Central memory CD8-positive, alpha-beta T cell (primary cell): ENCODE measurements at regions not wholly inside any gene's neighbourhood (a gene's known extent, or its start where the extent isn't known, plus 50 kb on each side); places are given as distances from the start of the nearest gene placed in this dataset.
"Not testable (repeated sequence)": the region's sequence is repeated elsewhere in the genome, so short reads cannot be mapped to it uniquely, and the experiment has no call there.

Experiments used
- ATAC-seq: fragments of 150-1000 bp; cut with Tn5 transposase; replicated peaks from 2 replicates; pipeline ENCODE4 v1.10.0; 2022; ENCODE audit warnings: mild to moderate bottlenecking, moderate FRiP score, moderate number of reproducible peaks; ENCODE audit not compliant: poor library complexity, severe bottlenecking; ENCODE audit errors: extremely low read depth
- DNase-seq, 2 donors: peaks; one replicate each; pipeline ENCODE4 v3.0.0; 2021; ENCODE audit warnings: low spot score in 2 of 2
- H3K27ac Mint-ChIP-seq: one replicate; pipeline ENCODE4 v1.8.0; 2022; ENCODE audit warnings: low read depth, mild to moderate bottlenecking, moderate library complexity, mixed read lengths
- H3K27me3 Mint-ChIP-seq: one replicate; pipeline ENCODE4 v1.8.0; 2022; ENCODE audit warnings: mixed read lengths
- H3K36me3 Mint-ChIP-seq: one replicate; pipeline ENCODE4 v1.8.0; 2022; ENCODE audit warnings: mild to moderate bottlenecking, moderate library complexity, mixed read lengths; ENCODE audit not compliant: insufficient read depth
- H3K4me1 Mint-ChIP-seq: one replicate; pipeline ENCODE4 v1.8.0; 2022; ENCODE audit warnings: mixed read lengths
- H3K4me3 Mint-ChIP-seq: one replicate; pipeline ENCODE4 v1.8.0; 2022; ENCODE audit warnings: mild to moderate bottlenecking, moderate library complexity, mixed read lengths
- H3K9me3 Mint-ChIP-seq: one replicate; pipeline ENCODE4 v1.8.0; 2022; ENCODE audit warnings: mixed read lengths

DNA sequence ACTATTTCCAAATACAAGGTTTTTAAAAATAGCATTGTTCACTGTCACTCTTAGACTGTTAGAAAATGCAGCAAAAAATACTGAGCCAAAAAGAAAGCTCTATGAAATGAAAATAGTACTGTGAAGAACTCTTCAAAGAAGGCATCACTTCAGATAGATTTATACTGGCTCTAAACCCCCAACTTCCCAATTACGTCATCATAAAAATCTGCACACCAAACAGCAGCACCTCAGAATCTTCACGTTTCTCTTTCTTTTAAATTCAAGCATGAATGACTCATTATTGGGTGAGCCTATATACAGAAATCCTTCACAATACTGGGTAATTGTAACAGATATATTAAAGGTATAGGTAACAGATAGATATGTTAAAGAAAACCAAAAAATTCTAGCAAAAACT is 208.4 kb upstream of the HTR1E start:
- H3K4me3 Mint-ChIP-seq = no peak overlapping the region
- peaks cover 11% of the 10 kb centered on the region for H3K9me3 Mint-ChIP-seq
- ATAC-seq = no peak
- no peak for DNase-seq
- H3K27ac Mint-ChIP-seq = no peak overlapping the region
- no peaks in the 10 kb centered on the region for H3K27me3 Mint-ChIP-seq
- no peaks in the 10 kb centered on the region for H3K4me1 Mint-ChIP-seq
- H3K36me3 Mint-ChIP-seq = no peaks in the 10 kb centered on the region

GRCh38 chr6:86724695-86725094 is 212.6 kb upstream of the HTR1E start:
- ATAC-seq = no peak
- H3K4me1 Mint-ChIP-seq = no peaks in the 10 kb centered on the region
- H3K36me3 Mint-ChIP-seq = no peaks in the 10 kb centered on the region
- H3K27me3 Mint-ChIP-seq = no peaks in the 10 kb centered on the region
- H3K27ac Mint-ChIP-seq = no peak overlapping the region
- H3K9me3 Mint-ChIP-seq = peaks cover 8% of the 10 kb centered on the region
- H3K4me3 Mint-ChIP-seq = no peak overlapping the region
- no peak for DNase-seq

- Mint-ChIP-seq H3K9me3 (peaks cover 14% of the 10 kb centered on the region), H3K27ac (no peak overlapping the region), H3K4me3 (no peak overlapping the region), H3K4me1 (no peaks in the 10 kb centered on the region), H3K27me3 (no peaks in the 10 kb centered on the region), H3K36me3 (no peaks in the 10 kb centered on the region)
- no peak for DNase-seq
- no peak for ATAC-seq
These were observed 213.6 kb upstream of the HTR1E start for GRCh38 chr6:86723729-86724128.

DNA sequence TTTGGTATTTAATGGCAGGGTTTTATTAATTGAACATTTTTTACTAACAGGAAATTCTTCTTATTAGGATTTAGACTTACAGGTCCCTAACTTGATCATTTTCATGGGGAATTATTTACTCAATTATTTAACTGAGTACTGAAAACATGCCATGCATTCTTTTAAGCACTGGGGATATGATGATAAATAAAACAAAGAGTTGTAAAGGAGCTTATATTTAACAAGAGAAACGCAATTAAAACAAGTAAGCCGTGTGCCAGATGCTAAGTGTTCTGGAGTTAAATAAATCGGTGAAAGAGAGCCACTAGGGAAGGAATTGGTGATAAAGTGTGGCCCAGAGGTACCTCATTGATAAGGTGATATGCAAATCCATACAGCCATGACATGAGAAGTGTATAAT is 214.2 kb upstream of the HTR1E start:
- DNase-seq (no peak), ATAC-seq (no peak)
- Mint-ChIP-seq H3K27me3 (no peaks in the 10 kb centered on the region), H3K36me3 (no peaks in the 10 kb centered on the region), H3K4me3 (no peak overlapping the region), H3K27ac (no peak overlapping the region), H3K9me3 (peaks cover 14% of the 10 kb centered on the region), H3K4me1 (no peaks in the 10 kb centered on the region)

- H3K27me3 Mint-ChIP-seq = no peaks in the 10 kb centered on the region
- DNase-seq = no peak
- no peak overlapping the region for H3K4me3 Mint-ChIP-seq
- ATAC-seq = no peak
- no peaks in the 10 kb centered on the region for H3K36me3 Mint-ChIP-seq
- H3K27ac Mint-ChIP-seq = no peak overlapping the region
- peaks cover 14% of the 10 kb centered on the region for H3K9me3 Mint-ChIP-seq
- H3K4me1 Mint-ChIP-seq = no peaks in the 10 kb centered on the region
These were observed 215.2 kb upstream of the HTR1E start for GRCh38 chr6:86722131-86722530.

DNA sequence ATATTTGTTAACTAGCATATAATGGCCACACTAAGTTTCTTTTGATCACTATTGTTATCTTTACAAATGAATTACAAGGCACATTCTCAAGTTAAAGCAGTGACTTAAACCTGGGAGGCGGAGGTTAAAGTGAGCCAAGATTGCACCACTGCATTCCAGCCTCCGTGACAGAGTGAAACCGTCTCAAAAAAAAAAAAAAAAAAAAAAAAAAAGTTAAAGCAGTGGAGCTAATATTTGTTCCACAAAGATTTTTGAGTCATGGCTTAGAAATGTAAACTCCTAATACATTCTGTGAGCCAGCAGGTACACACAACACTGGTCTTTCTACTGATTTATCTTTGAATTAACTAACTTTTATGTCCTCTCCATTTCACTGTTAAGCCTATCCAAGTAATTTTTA is 221.7 kb upstream of the HTR1E start:
- Mint-ChIP-seq H3K27me3 (no peaks in the 10 kb centered on the region), H3K4me1 (no peaks in the 10 kb centered on the region), H3K9me3 (peaks cover 13% of the 10 kb centered on the region), H3K27ac (no peak overlapping the region), H3K4me3 (no peak overlapping the region), H3K36me3 (no peaks in the 10 kb centered on the region)
- DNase-seq (no peak), ATAC-seq (no peak)

GRCh38 chr6:86712039-86712438 is 225.3 kb upstream of the HTR1E start:
- DNase-seq = no peak
- Mint-ChIP-seq H3K27me3 (no peaks in the 10 kb centered on the region), H3K9me3 (peaks cover 18% of the 10 kb centered on the region), H3K36me3 (no peaks in the 10 kb centered on the region), H3K27ac (no peak overlapping the region), H3K4me3 (no peak overlapping the region), H3K4me1 (no peaks in the 10 kb centered on the region)
- ATAC-seq = no peak

DNA sequence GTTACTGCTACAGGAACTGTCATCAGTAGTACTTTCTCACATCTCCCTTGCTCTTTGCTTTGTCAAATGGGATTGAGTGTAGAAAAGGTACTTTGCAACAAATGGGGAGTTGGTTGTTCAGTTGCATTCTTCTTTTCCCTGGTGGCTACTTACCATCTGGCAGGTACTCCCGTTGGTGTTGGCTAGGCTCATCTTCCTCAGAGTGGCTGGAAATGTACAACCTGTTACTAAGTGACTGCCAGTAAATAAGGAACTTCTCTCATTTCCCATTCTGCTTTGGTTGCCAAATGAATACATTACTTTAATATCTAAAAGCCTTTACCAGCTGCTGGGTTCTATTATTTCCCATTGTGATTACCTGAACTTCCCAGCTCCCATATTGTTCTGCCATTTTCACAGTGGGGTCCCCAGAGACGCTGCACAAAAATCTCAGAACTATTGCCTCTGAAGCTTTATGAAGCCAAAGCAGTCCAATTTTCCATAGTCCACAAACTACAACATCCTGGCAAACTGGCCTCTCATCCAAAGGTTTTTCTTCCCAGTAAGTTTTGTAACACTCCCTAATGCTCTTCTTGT is 229.7 kb upstream of the HTR1E start:
- no peak overlapping the region for H3K4me3 Mint-ChIP-seq
- H3K4me1 Mint-ChIP-seq = no peaks in the 10 kb centered on the region
- H3K27ac Mint-ChIP-seq = no peak overlapping the region
- no peaks in the 10 kb centered on the region for H3K27me3 Mint-ChIP-seq
- DNase-seq (no peak), ATAC-seq (no peak)
- no peaks in the 10 kb centered on the region for H3K36me3 Mint-ChIP-seq
- H3K9me3 Mint-ChIP-seq = peaks cover 25% of the 10 kb centered on the region

GRCh38 chr6:86706449-86706848 is 230.9 kb upstream of the HTR1E start:
- Mint-ChIP-seq H3K27ac (no peak overlapping the region), H3K4me1 (no peaks in the 10 kb centered on the region), H3K27me3 (no peaks in the 10 kb centered on the region), H3K9me3 (peaks cover 29% of the 10 kb centered on the region), H3K36me3 (no peaks in the 10 kb centered on the region), H3K4me3 (no peak overlapping the region)
- ATAC-seq = no peak
- no peak for DNase-seq

DNA sequence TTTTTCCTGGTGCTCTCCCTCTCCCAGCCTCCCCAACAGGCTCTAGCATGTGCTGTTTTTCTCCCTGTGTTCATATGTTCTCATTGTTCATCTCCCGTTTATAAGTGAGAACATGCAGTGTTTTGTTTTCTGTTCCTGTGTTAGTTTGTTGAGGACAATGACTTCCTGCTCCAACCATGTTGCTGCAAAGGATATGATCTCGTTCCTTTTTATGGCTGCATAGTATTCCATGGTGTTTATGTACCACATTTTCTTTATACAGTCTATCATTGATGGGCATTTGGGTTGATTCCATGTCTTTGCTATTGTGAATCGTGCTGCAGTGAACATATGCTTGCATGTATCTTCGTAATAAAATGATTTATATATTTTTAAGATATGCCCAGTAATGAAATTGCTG is 236.1 kb upstream of the HTR1E start:
- ATAC-seq, H3K27ac Mint-ChIP-seq, DNase-seq, H3K4me3 Mint-ChIP-seq, H3K4me1 Mint-ChIP-seq, H3K27me3 Mint-ChIP-seq, H3K36me3 Mint-ChIP-seq: not testable (repeated sequence)
- H3K9me3 Mint-ChIP-seq = peaks cover 20% of the 10 kb centered on the region

DNA sequence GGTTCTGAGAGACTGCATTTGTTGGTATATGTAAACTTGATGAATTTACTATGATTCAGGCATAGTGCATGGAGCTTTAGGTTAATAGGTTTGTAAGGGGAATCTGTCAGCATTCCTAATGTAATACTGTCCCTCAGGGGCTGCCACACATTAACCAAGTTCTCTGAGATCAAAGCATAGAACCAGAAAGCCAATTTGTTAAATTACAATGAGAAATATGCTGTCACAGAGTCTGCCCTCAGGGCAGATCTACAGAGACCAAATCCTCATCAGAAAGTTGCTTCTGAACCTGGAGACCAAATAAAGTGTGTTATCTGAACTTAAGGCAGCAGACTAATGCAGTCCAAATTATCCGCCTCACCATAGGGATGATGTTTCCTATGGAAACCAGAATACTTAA is 250.8 kb upstream of the HTR1E start:
- H3K9me3 Mint-ChIP-seq = peaks cover 12% of the 10 kb centered on the region
- H3K4me3 Mint-ChIP-seq = no peak overlapping the region
- DNase-seq (no peak), ATAC-seq (no peak)
- H3K4me1 Mint-ChIP-seq = no peaks in the 10 kb centered on the region
- no peaks in the 10 kb centered on the region for H3K27me3 Mint-ChIP-seq
- no peak overlapping the region for H3K27ac Mint-ChIP-seq
- H3K36me3 Mint-ChIP-seq = no peaks in the 10 kb centered on the region

DNA sequence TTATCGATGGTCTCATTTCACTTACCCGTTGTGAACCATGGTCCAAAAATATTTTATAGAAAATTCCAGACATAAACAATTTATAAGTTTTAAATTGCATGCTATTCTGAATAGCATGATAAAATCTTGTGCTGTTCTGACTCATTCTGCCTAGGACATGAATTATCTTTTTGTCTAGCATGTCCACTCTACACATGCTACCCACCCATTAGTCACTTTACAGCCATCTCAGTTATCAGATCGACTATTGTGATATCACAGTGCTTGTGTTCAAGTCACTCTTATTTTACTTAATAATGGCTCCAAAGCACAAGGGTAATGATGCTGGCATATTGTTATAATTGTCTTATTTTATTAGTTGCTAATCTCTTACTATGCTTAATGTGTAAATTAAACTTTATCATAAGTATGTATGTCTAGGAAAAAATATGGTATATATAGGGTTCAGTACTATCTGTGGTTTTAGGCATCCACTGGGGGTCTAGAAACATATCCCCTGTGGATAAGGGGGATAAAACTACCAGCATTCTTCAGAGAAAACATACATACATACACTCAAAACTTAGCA is 252.0 kb upstream of the HTR1E start:
- H3K4me3 Mint-ChIP-seq = no peak overlapping the region
- no peak for ATAC-seq
- H3K9me3 Mint-ChIP-seq = peaks cover 12% of the 10 kb centered on the region
- no peaks in the 10 kb centered on the region for H3K27me3 Mint-ChIP-seq
- no peak overlapping the region for H3K27ac Mint-ChIP-seq
- DNase-seq = no peak
- H3K36me3 Mint-ChIP-seq = no peaks in the 10 kb centered on the region
- no peaks in the 10 kb centered on the region for H3K4me1 Mint-ChIP-seq

DNA sequence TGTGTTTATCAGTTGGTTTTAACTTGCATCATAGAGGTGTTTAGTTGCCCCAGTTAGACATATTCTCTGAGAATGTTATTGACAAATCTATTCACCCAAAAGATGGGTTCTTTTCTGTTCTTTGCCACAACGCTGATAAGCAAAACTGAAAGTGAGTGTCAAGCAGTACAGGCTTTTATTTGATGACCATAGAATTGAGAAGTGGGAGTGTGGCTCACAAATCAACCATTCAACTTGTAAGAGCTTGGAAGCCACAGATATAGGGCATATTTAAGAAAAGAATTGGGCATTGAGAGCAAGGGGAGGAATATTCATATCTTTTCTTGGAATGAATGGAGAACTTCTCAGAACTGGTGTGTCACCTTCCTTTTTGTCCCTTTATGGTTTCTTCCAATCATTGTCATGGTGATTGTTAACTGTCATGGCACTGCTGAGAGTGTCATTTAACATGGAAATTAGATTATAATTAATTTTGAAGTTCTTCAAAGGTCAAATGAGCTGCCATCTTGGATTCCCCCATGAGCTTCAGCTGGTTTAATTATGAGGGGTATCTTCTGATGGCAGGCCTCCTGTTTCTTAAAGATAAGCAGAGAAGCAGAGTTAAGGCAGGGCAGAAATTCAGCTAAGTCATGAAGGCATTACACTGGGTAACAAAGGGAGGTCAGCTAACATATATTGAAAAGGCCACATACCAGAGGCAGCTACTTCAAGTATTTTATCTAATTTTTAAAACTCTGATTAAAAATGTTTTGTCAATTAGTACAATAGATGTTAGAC is 254.0 kb upstream of the HTR1E start:
- ATAC-seq = no peak

More for the DNA sequence above, 254.0 kb upstream of the HTR1E start:
- peaks cover 12% of the 10 kb centered on the region for H3K9me3 Mint-ChIP-seq
- no peaks in the 10 kb centered on the region for H3K36me3 Mint-ChIP-seq
- DNase-seq = no peak
- no peaks in the 10 kb centered on the region for H3K27me3 Mint-ChIP-seq
- H3K4me3 Mint-ChIP-seq = no peak overlapping the region
- no peaks in the 10 kb centered on the region for H3K4me1 Mint-ChIP-seq
- no peak overlapping the region for H3K27ac Mint-ChIP-seq
